VCaP (cell line): ENCODE measurements at regions not wholly inside any gene's neighbourhood (a gene's known extent, or its start where the extent isn't known, plus 50 kb on each side); places are given as distances from the start of the nearest gene placed in this dataset.

Experiments
- H3K27ac ChIP-seq: fragments of 450-650 bp; 2 replicates; pipeline ENCODE4 v1.5.1; 2017
- CTCF ChIP-seq: fragments of 450-650 bp; conservative IDR thresholded peaks from 2 replicates; pipeline ENCODE4 v1.5.1; 2017; ENCODE audit warnings: mild to moderate bottlenecking, moderate library complexity

- TF ChIP-seq CTCF, result no peak
- H3K27ac ChIP-seq, result no peak overlapping the region
Observed at GRCh38 chr7:114854369-114854768, 67.5 kb upstream of the MDFIC start.

- H3K27ac ChIP-seq, result no peak overlapping the region
- no peak for TF ChIP-seq CTCF
Observed at GRCh38 chr7:114856625-114857024, 65.3 kb upstream of the MDFIC start.

- no peak for TF ChIP-seq CTCF
- no peak overlapping the region for H3K27ac ChIP-seq
Observed at GRCh38 chr7:114857605-114858004, 64.3 kb upstream of the MDFIC start.

- no peak overlapping the region for H3K27ac ChIP-seq
- no peak for TF ChIP-seq CTCF
Observed at GRCh38 chr7:114859477-114859876, 62.4 kb upstream of the MDFIC start.

- no peak for TF ChIP-seq CTCF
- H3K27ac ChIP-seq, result no peak overlapping the region
Observed at GRCh38 chr7:114860206-114860605, 61.7 kb upstream of the MDFIC start.

- TF ChIP-seq CTCF, result no peak
- H3K27ac ChIP-seq, result no peak overlapping the region
Observed at GRCh38 chr7:114862406-114862805, 59.5 kb upstream of the MDFIC start.

- no peak overlapping the region for H3K27ac ChIP-seq
- TF ChIP-seq CTCF, result no peak
Observed at GRCh38 chr7:114864278-114864677, 57.6 kb upstream of the MDFIC start.

GRCh38 chr7:114865564-114865963, 56.3 kb upstream of the MDFIC start:
- no peak overlapping the region for H3K27ac ChIP-seq
- TF ChIP-seq CTCF, result peak; percentile 77
